T-helper 1 cell treated with Interleukin-12 subunit alpha and Interleukin-12 subunit beta and Interleukin-4 antibody, amounts not matched to agents 30 μg/mL and 1 μg/mL, for 36 hours (primary cell): ENCODE measurements at regions not wholly inside any gene's neighbourhood (a gene's known extent, or its start where the extent isn't known, plus 50 kb on each side); places are given as distances from the start of the nearest gene placed in this dataset.

Source experiments
- H3K27ac Mint-ChIP-seq: one replicate; pipeline ENCODE4 v1.8.0; 2021; ENCODE audit warnings: mild to moderate bottlenecking, mixed read lengths
- H3K27me3 Mint-ChIP-seq: one replicate; pipeline ENCODE4 v1.8.0; 2021; ENCODE audit warnings: low read depth, mixed read lengths
- H3K36me3 Mint-ChIP-seq: one replicate; pipeline ENCODE4 v1.8.0; 2021; ENCODE audit warnings: low read depth, mixed read lengths
- H3K4me1 Mint-ChIP-seq: one replicate; pipeline ENCODE4 v1.8.0; 2021; ENCODE audit warnings: low read depth, mixed read lengths
- H3K4me3 Mint-ChIP-seq: one replicate; pipeline ENCODE4 v1.8.0; 2021; ENCODE audit warnings: mild to moderate bottlenecking, moderate library complexity, mixed read lengths
- H3K9me3 Mint-ChIP-seq: one replicate; pipeline ENCODE4 v1.8.0; 2021; ENCODE audit warnings: mixed read lengths

DNA sequence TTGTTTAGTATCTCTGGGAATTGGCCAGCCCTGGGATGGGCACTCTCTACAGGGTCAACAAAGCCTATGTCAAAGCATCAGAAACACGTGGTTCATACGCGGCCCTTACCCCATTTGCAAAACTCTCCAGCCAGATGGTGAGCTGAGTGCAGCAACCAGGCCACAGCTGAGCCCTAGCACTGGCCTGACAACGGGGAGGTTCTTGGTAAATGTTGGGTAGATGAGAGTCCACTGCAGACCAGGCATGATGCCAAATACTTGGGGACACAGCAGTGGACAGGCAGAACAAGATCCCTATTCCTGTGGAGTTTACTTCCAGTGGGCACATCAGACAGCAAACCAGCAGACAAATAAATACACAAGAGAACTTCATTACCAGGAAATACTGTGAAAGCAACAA lies 172.1 kb upstream of the SYT13 start:
- no peaks in the 10 kb centered on the region for H3K9me3 Mint-ChIP-seq
- H3K4me1 Mint-ChIP-seq, result no peaks in the 10 kb centered on the region
- H3K4me3 Mint-ChIP-seq, result no peak overlapping the region
- H3K27me3 Mint-ChIP-seq, result peaks cover 7% of the 10 kb centered on the region
- no peak overlapping the region for H3K27ac Mint-ChIP-seq
- no peaks in the 10 kb centered on the region for H3K36me3 Mint-ChIP-seq

DNA sequence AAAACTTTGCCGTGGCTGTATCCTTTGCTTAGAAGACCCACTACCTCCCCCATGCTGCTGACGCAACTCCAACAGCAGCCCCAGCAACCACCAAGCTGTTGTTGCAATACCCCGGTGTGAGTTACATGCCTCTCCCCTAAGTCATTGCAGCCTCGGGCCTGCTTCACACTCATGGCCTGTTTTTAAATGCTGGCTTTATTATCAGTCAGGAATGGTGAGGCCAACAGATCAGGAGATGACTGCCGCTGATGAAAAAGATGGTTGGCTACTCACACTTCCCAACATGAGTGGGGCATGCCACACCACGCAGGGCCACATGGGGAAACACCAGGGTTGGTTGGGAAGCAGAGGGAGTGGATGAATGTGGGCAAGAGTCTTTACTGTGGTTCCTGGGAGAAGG lies 171.5 kb upstream of the SYT13 start:
- no peaks in the 10 kb centered on the region for H3K36me3 Mint-ChIP-seq
- H3K4me3 Mint-ChIP-seq, result no peak overlapping the region
- no peaks in the 10 kb centered on the region for H3K9me3 Mint-ChIP-seq
- H3K27ac Mint-ChIP-seq, result no peak overlapping the region
- peaks cover 7% of the 10 kb centered on the region for H3K27me3 Mint-ChIP-seq
- H3K4me1 Mint-ChIP-seq, result no peaks in the 10 kb centered on the region

DNA sequence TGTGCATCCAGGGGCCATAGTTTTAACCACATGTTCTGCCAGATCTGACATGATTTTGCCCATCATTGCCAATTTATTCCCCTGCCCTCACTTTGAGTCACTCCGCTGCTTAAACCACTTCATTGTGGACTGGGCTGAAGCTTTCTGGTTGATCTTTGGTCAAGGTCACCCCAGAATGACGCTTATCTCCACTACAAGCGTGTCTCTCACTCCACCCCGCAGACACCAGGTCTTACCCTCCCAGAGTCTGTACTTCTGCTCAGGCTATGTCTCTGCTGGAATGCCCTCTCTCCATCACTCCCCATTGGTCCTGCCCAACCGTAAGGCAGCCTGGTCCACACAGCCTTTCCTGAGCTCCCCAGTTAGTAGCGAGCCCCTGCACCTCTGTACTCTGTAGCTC lies 170.5 kb upstream of the SYT13 start:
- H3K4me1 Mint-ChIP-seq, result no peaks in the 10 kb centered on the region
- H3K27me3 Mint-ChIP-seq, result peaks cover 7% of the 10 kb centered on the region
- H3K9me3 Mint-ChIP-seq, result no peaks in the 10 kb centered on the region
- no peak overlapping the region for H3K4me3 Mint-ChIP-seq
- H3K27ac Mint-ChIP-seq, result no peak overlapping the region
- no peaks in the 10 kb centered on the region for H3K36me3 Mint-ChIP-seq

DNA sequence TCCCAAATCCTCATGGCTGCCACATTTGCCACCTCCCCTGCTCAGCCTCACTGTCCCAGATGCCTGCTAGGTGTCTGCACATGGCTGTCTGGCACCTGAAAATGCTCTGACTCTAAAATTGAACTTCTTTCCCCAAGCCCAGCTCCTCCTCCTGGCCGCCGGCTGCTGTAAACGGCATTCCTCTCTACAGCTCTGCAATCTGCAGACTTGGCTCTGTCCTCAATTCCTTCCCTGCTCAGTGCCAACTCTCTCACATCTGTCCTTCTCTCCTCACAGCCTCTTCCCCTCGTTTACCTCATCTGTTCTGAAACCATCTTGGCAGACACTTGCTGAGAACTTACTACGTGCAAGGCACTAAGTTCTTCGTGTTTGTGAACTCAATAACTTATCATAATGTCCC lies 169.4 kb upstream of the SYT13 start:
- Mint-ChIP-seq H3K27ac (no peak overlapping the region), H3K4me1 (no peaks in the 10 kb centered on the region), H3K27me3 (peaks cover 4% of the 10 kb centered on the region), H3K4me3 (no peak overlapping the region), H3K36me3 (no peaks in the 10 kb centered on the region), H3K9me3 (no peaks in the 10 kb centered on the region)

DNA sequence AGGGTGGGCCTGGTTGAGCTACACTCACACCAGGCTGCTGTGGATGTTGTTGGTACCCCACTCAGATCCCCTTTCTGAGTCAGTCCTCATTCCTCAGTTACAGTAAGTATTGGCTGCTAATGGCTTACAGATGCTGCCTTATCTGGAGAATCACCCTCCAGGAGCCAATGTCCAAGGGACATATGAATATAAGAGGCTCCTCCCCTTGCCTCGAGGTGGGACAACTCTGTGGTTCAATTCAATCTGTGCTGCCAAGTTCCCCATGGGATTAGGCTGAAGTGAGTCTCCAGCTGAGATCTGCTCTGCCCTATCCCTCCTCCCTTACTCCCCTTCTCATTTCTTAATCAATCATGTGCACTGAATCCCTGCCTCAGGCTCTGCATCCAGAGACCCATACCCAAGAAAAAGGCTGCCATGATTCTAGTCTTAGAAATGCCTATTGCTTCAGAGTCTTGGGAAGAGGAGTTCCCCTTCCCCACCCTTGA lies 168.8 kb upstream of the SYT13 start:
- Mint-ChIP-seq H3K27me3 (peaks cover 4% of the 10 kb centered on the region), H3K4me3 (no peak overlapping the region), H3K27ac (no peak overlapping the region), H3K4me1 (no peaks in the 10 kb centered on the region), H3K9me3 (no peaks in the 10 kb centered on the region), H3K36me3 (no peaks in the 10 kb centered on the region)

DNA sequence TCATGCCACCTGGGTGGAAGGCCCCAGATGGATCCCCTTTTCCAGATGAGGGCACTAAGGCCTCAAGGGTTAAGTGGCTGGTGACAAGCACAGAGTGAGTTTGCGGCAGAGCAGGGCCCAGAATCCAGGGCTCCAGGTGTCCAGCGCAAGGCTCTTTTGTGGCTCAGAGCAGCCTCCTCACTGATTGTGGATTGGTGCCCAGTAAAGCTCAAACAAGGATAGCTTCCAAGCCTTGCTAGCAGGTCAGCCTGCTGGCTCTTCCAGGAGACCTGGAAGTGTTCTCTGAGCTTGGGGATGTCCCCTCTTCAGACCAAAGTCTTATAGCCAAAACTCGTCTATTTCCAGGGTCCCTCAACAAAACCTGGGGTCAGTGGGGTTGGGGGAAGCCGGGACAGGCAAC lies 167.6 kb upstream of the SYT13 start:
- Mint-ChIP-seq H3K27ac (no peak overlapping the region), H3K4me3 (no peak overlapping the region), H3K36me3 (no peaks in the 10 kb centered on the region), H3K4me1 (no peaks in the 10 kb centered on the region), H3K9me3 (no peaks in the 10 kb centered on the region), H3K27me3 (peaks cover 4% of the 10 kb centered on the region)

DNA sequence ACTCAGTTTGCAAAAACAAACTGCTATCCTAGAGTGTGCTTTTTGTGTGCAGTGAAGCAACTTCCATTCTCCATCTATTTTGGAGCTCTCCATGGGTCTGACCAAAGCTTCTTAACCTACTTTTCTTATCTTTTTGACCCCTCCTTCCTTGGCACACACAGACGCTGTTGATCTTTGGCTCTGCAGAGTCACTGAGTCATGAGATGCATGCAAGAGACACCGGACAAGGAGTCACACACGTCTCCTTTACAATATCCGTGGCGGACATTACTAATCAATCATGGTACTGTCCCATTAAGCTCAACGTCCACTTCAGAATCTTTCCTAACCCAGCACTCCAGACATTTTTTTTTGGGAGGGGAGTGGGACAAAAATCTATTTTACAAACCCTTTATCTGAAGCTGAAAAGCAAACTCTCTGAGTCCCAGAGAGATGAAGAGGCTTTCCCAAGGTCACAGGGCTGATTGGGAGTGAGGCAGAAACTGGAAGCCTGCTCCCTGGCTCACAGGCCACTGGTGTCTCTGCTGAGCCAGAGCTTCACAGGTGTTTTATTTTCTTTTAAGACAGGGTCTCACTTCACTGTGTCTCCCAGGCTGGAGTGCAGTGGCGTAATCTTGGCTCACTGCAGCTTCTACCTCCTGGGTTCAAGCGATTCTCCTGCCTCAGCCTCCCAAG lies 165.8 kb upstream of the SYT13 start:
- H3K4me1 Mint-ChIP-seq, result no peaks in the 10 kb centered on the region
- no peaks in the 10 kb centered on the region for H3K36me3 Mint-ChIP-seq
- H3K9me3 Mint-ChIP-seq, result no peaks in the 10 kb centered on the region
- H3K4me3 Mint-ChIP-seq, result no peak overlapping the region
- no peak overlapping the region for H3K27ac Mint-ChIP-seq
- H3K27me3 Mint-ChIP-seq, result peaks cover 4% of the 10 kb centered on the region

DNA sequence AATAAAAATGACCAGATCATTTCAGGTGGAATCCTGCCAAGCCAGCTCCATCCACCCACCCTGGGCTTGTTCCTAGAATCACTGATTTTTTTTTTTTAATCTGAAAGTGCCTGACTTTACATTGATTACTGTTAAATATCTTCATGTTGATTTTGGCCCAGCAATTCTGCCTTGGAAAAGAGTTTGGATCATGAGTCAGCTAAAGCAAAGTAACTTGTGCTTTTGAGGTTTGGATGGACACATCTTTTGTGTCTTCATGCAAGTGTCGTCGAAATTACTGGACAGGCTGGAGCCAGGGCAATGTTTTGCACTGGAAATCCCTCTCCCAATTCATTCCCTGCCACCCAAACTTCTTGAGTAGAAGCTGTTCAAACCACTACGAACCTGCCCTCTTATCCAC lies 164.0 kb upstream of the SYT13 start:
- Mint-ChIP-seq H3K9me3 (no peaks in the 10 kb centered on the region), H3K27me3 (no peaks in the 10 kb centered on the region), H3K36me3 (no peaks in the 10 kb centered on the region), H3K4me1 (no peaks in the 10 kb centered on the region), H3K4me3 (no peak overlapping the region), H3K27ac (no peak overlapping the region)

DNA sequence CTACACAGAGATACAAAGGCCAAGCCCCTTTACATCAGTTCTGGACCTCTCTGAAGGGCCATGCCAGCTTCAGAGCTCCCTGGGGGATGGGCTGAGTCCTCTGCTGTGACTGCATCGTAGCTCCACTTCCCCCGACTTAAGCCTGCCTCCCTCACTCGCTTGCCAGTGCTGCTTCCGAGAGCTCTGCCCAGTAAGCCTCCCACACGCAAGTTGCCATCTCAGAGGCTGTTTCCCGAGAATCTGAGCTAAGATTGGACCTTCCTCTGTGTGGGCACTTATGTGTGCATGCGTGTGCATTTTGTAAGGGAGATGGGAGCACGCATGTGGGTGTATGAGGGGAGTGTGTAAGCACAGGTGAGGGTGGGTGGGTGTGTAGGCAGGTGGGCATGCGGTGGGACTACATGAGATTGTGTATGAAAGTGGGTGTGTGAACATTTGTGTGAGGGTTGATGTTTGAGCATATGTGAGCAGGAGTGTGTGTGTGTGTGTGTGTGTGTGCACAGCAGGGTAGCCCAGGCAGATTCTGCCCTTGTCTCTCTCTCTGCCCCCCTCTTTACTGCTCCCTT lies 163.0 kb upstream of the SYT13 start:
- Mint-ChIP-seq H3K36me3 (no peaks in the 10 kb centered on the region), H3K9me3 (no peaks in the 10 kb centered on the region), H3K27me3 (no peaks in the 10 kb centered on the region), H3K4me3 (no peak overlapping the region), H3K4me1 (peaks cover 2% of the 10 kb centered on the region), H3K27ac (no peak overlapping the region)

DNA sequence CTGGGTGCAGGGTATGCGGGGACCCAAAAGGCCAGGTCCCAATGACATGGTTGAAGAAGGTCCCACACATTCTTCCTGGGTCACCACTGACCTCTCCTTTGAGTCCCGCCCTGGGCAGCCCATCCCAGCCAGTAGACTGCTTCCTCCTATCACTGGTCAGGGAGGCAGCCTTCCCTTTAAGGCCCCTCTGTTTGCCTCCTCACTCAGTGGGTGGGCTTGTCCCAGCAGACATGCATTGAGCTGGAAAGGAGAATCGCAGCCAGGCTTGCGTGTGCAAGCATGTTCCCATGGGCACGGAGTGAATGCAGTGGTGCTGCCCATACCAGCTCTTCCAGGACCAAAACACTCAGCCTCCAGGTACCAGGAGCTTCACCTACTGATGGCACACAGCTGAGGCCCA lies 162.4 kb upstream of the SYT13 start:
- peaks cover 2% of the 10 kb centered on the region for H3K4me1 Mint-ChIP-seq
- no peaks in the 10 kb centered on the region for H3K9me3 Mint-ChIP-seq
- no peaks in the 10 kb centered on the region for H3K36me3 Mint-ChIP-seq
- H3K27ac Mint-ChIP-seq, result no peak overlapping the region
- H3K27me3 Mint-ChIP-seq, result peaks cover 3% of the 10 kb centered on the region
- no peak overlapping the region for H3K4me3 Mint-ChIP-seq

DNA sequence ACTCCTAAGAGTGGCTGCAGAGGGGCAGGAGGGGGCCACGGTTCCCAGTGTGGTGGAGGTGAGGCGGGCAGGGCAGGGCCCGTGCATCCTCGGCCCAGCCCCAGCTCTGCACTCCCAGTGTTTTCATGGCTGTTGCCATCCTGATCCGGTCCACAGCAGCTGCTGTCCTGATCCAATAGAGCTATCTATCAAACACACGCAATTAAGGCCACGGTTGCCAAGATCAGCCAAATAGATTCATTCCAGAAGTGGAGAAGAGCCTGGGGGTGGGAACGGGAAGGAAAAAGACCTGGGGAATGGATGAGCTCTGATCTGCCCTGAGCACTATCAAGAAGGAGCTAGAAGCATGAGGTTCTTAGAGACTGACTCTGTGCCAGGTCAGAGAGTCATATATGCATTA lies 160.9 kb upstream of the SYT13 start:
- no peak overlapping the region for H3K27ac Mint-ChIP-seq
- peaks cover 2% of the 10 kb centered on the region for H3K4me1 Mint-ChIP-seq
- no peak overlapping the region for H3K4me3 Mint-ChIP-seq
- H3K27me3 Mint-ChIP-seq, result peaks cover 9% of the 10 kb centered on the region
- no peaks in the 10 kb centered on the region for H3K36me3 Mint-ChIP-seq
- H3K9me3 Mint-ChIP-seq, result no peaks in the 10 kb centered on the region

DNA sequence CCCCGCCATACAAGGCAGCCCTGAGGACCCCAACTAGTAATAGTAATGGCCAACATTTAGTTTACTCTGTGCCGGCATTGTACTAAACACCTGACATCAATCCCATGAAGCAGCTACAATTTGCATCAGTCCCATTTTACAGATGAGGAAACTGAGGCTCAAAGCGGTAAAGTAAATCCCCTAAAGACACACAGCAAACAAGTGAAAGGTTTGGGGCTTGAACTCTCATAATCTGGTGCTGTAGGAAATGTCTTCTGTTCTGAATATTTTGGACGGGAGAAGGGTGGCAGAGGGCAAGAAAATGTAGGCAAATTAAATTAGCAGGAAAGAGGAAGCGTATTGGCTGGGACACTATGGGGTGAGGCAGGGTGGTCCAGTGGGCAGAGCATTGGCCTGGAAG lies 160.3 kb upstream of the SYT13 start:
- Mint-ChIP-seq H3K4me1 (peaks cover 2% of the 10 kb centered on the region), H3K27ac (no peak overlapping the region), H3K9me3 (no peaks in the 10 kb centered on the region), H3K4me3 (no peak overlapping the region), H3K27me3 (peaks cover 9% of the 10 kb centered on the region), H3K36me3 (no peaks in the 10 kb centered on the region)

DNA sequence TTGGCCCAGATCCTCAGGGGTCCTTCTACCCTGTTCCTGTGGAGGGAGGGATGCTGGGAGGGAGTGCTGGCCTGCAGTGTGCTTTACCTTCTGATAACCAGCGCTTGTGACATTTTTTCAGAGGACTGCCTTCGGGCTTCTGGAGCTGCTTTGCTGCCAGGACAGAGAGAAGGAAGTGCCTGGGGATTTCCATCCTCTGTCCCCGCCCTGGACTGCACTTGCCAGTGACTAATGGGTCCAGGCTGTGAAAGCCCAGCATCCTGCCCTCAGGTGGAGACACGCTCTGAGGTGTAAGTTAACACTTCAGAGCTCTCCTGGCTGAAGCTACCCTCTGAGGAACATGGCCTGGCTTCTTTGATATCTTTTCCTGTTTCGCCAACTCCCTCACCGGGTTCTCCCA lies 158.7 kb upstream of the SYT13 start:
- peaks cover 11% of the 10 kb centered on the region for H3K27me3 Mint-ChIP-seq
- H3K9me3 Mint-ChIP-seq, result peaks cover 2% of the 10 kb centered on the region
- H3K36me3 Mint-ChIP-seq, result no peaks in the 10 kb centered on the region
- peaks cover 2% of the 10 kb centered on the region for H3K4me1 Mint-ChIP-seq
- H3K27ac Mint-ChIP-seq, result no peak overlapping the region
- no peak overlapping the region for H3K4me3 Mint-ChIP-seq

DNA sequence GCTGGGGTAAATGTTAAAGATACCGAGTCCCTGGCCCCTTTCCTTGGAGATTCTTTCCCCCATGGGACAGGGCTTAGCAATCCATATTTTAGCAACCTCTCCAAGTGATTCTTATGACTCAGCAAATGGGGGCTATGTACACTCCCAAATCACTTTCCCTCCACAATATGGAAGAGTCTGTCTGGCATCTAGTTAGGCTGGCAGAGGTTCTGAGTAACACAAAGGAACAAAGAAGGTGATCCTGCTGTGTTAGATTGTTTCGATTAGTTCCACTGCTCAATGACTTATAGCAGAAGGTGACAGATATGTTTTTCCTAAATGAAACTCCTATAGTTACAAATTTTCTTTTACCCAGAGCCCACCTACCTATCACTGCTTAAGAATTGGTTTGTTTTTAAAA lies 154.0 kb upstream of the SYT13 start:
- no peak overlapping the region for H3K4me3 Mint-ChIP-seq
- peaks cover 6% of the 10 kb centered on the region for H3K9me3 Mint-ChIP-seq

DNA sequence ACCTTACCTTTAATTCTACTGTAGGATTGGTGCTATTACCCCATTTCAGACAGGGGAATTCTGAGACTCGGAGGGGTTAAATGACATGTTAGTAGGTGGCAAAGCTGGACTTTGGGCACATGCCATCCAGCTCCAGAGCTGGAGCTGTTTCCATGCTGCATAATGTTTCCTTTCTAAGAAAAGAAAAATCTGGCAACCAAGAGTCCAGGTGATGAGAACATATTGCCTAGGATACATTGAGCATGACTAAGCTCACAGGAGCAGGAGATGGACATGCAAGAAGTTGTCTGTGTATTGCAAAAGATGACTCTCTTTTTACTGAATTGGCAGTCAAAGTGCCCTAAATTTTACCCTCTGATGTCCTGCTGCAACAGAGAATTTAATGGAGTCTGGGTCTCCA lies 150.8 kb upstream of the SYT13 start:
- H3K4me3 Mint-ChIP-seq, result no peak overlapping the region
- peaks cover 6% of the 10 kb centered on the region for H3K9me3 Mint-ChIP-seq
- no peaks in the 10 kb centered on the region for H3K4me1 Mint-ChIP-seq
- H3K36me3 Mint-ChIP-seq, result no peaks in the 10 kb centered on the region
- H3K27me3 Mint-ChIP-seq, result peaks cover 5% of the 10 kb centered on the region
- H3K27ac Mint-ChIP-seq, result no peak overlapping the region

More for the DNA sequence above, 154.0 kb upstream of the SYT13 start:
- no peak overlapping the region for H3K27ac Mint-ChIP-seq
- H3K4me1 Mint-ChIP-seq, result peaks cover 2% of the 10 kb centered on the region
- no peaks in the 10 kb centered on the region for H3K36me3 Mint-ChIP-seq
- peaks cover 14% of the 10 kb centered on the region for H3K27me3 Mint-ChIP-seq
